ENCODE measurements at regions not wholly inside any gene's neighbourhood (a gene's known extent, or its start where the extent isn't known, plus 50 kb on each side); places are given as distances from the start of the nearest gene placed in this dataset.

DNA sequence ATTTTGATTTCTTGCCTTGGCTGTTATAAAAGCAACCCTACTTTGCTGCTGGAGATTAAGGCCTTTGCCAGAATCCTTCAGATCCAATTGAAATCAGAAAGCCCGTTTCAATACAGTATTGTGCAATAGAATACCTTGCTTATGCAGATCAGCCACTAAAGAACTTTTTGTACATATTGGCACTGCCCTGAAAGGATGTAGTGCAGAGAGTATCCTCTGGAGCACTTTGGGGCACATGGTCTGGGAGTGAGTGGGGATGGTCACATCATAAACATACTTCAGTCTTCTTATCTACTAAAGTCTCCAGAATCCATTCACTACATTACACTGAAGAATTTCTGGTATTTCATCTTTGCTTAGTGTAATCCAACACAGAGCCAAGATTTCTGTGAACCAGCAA, 189.0 kb downstream of the CENPF start:
- TF ChIP-seq, protein P1, sequence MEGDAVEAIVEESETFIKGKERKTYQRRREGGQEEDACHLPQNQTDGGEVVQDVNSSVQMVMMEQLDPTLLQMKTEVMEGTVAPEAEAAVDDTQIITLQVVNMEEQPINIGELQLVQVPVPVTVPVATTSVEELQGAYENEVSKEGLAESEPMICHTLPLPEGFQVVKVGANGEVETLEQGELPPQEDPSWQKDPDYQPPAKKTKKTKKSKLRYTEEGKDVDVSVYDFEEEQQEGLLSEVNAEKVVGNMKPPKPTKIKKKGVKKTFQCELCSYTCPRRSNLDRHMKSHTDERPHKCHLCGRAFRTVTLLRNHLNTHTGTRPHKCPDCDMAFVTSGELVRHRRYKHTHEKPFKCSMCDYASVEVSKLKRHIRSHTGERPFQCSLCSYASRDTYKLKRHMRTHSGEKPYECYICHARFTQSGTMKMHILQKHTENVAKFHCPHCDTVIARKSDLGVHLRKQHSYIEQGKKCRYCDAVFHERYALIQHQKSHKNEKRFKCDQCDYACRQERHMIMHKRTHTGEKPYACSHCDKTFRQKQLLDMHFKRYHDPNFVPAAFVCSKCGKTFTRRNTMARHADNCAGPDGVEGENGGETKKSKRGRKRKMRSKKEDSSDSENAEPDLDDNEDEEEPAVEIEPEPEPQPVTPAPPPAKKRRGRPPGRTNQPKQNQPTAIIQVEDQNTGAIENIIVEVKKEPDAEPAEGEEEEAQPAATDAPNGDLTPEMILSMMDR (IDR thresholded peaks at IDR 0.05) = no peak
- no peak for TF ChIP-seq POLR2A (IDR thresholded peaks at IDR 0.05)

Data from heart left ventricle (tissue), 13 donors.